Mesenchymal stem cell (in vitro differentiated cells and primary cell): ENCODE measurements at regions not wholly inside any gene's neighbourhood (a gene's known extent, or its start where the extent isn't known, plus 50 kb on each side); places are given as distances from the start of the nearest gene placed in this dataset.

ENCODE experiments used
- DNase-seq: peaks from one replicate; pipeline ENCODE4 v3.0.0-alpha.2; 2013
- H2AFZ ChIP-seq: one replicate; pipeline ENCODE4 v1.6.1; 2013; ENCODE audit warnings: low read depth, mild to moderate bottlenecking, control low read depth, inconsistent platforms, low read length, moderate library complexity
- H2AK5ac ChIP-seq: 2 replicates; pipeline ENCODE4 v1.6.1; 2013; ENCODE audit warnings: low read length, moderate library complexity, mild to moderate bottlenecking, inconsistent platforms; ENCODE audit not compliant: severe bottlenecking
- H2BK120ac ChIP-seq: one replicate; pipeline ENCODE4 v1.6.1; 2013; ENCODE audit warnings: low read depth, mild to moderate bottlenecking, inconsistent platforms, low read length, moderate library complexity
- H2BK12ac ChIP-seq, 2 experiments: one replicate each; pipeline ENCODE4 v1.6.1; 2013; ENCODE audit warnings: inconsistent platforms in 2 of 2, low read length in 2 of 2, mild to moderate bottlenecking in 2 of 2, moderate library complexity in 2 of 2, control low read depth in 1 of 2
- H2BK15ac ChIP-seq: one replicate; pipeline ENCODE4 v1.6.1; 2013; ENCODE audit warnings: mild to moderate bottlenecking, low read depth, inconsistent platforms; ENCODE audit not compliant: poor library complexity, severe bottlenecking
- H2BK5ac ChIP-seq: 2 replicates; pipeline ENCODE4 v1.6.1; 2013; ENCODE audit warnings: low read depth, mild to moderate bottlenecking, low read length, control low read depth, inconsistent platforms; ENCODE audit not compliant: poor library complexity, severe bottlenecking
- H3K14ac ChIP-seq, 2 experiments: one replicate each; pipeline ENCODE4 v1.6.1; 2013; ENCODE audit warnings: inconsistent platforms in 2 of 2, low read length in 2 of 2, control low read depth in 1 of 2, mild to moderate bottlenecking in 1 of 2, moderate library complexity in 1 of 2
- H3K18ac ChIP-seq, 2 experiments: one replicate each; pipeline ENCODE4 v1.6.1; 2013; ENCODE audit warnings: inconsistent platforms in 2 of 2, low read length in 2 of 2, control low read depth in 1 of 2, low read depth in 1 of 2, mild to moderate bottlenecking in 1 of 2
- H3K23ac ChIP-seq, 2 experiments: one replicate each; pipeline ENCODE4 v1.6.1; 2013; ENCODE audit warnings: inconsistent platforms in 2 of 2, low read length in 2 of 2, mild to moderate bottlenecking in 2 of 2, moderate library complexity in 2 of 2, control low read depth in 1 of 2
- H3K27ac ChIP-seq: 2 replicates; pipeline ENCODE4 v1.5.1; 2013; ENCODE audit warnings: mild to moderate bottlenecking, moderate library complexity, low read length, control low read depth, inconsistent platforms; ENCODE audit not compliant: poor library complexity, severe bottlenecking
- H3K27me3 ChIP-seq, 2 experiments: 2 replicates each; pipeline versions ENCODE4 v1.6.1 to v1.7.0; 2013; ENCODE audit warnings: low read length in 2 of 2, mild to moderate bottlenecking in 2 of 2, moderate library complexity in 2 of 2, control low read depth in 1 of 2, inconsistent platforms in 1 of 2; ENCODE audit not compliant: control insufficient read depth in 1 of 2, insufficient read depth in 1 of 2
- H3K36me3 ChIP-seq, 2 experiments: 2 replicates each; pipeline versions ENCODE4 v1.6.1 to v1.7.0; 2013; ENCODE audit warnings: low read length in 2 of 2, control low read depth in 1 of 2, inconsistent platforms in 1 of 2, low read depth in 1 of 2, mild to moderate bottlenecking in 1 of 2; ENCODE audit not compliant: insufficient read depth in 2 of 2, control insufficient read depth in 1 of 2
- H3K4ac ChIP-seq, 2 experiments: one replicate each; pipeline ENCODE4 v1.6.1; 2013; ENCODE audit warnings: inconsistent platforms in 2 of 2, low read length in 2 of 2, mild to moderate bottlenecking in 2 of 2, moderate library complexity in 2 of 2, control low read depth in 1 of 2, low read depth in 1 of 2
- H3K4me1 ChIP-seq: 2 replicates; pipeline ENCODE4 v1.6.1; 2013; ENCODE audit warnings: low read depth, low read length, control low read depth; ENCODE audit not compliant: control insufficient read depth, insufficient read depth
- H3K4me2 ChIP-seq: 2 replicates; pipeline ENCODE4 v1.6.1; 2013; ENCODE audit warnings: low read length, mild to moderate bottlenecking, inconsistent platforms; ENCODE audit not compliant: poor library complexity, severe bottlenecking
- H3K4me3 ChIP-seq, 2 experiments: 2 replicates each; pipeline versions ENCODE4 v1.5.1 to v1.7.0; 2013; ENCODE audit warnings: low read length in 2 of 2, mild to moderate bottlenecking in 2 of 2, control low read depth in 1 of 2, low read depth in 1 of 2; ENCODE audit not compliant: insufficient read depth in 1 of 2
- H3K79me1 ChIP-seq: replicated peaks from 2 replicates; pipeline ENCODE4 v1.6.1; 2013; ENCODE audit warnings: mild to moderate bottlenecking, control low read depth, low read length, inconsistent platforms; ENCODE audit not compliant: poor library complexity, severe bottlenecking
- H3K9ac ChIP-seq: 2 replicates; pipeline ENCODE4 v1.7.0; 2013; ENCODE audit warnings: mild to moderate bottlenecking, low read length, moderate library complexity
- H3K9me3 ChIP-seq: 2 replicates; pipeline ENCODE4 v1.7.0; 2013; ENCODE audit warnings: mild to moderate bottlenecking, low read length; ENCODE audit not compliant: control insufficient read depth
- H4K8ac ChIP-seq: one replicate; pipeline ENCODE4 v1.6.1; 2013; ENCODE audit warnings: inconsistent platforms, mild to moderate bottlenecking, low read length, moderate library complexity
- H4K91ac ChIP-seq: one replicate; pipeline ENCODE4 v1.6.1; 2013; ENCODE audit warnings: mild to moderate bottlenecking, low read length, inconsistent platforms
- WGBS: methylation state at CpG from one replicate; pipeline ENCODE4 v1.1.7; 2013; ENCODE audit warnings: mixed read lengths; 5-methylcytosine and 5-hydroxymethylcytosine counted together

- no CpG with 5 or more reads among the region's 3 CpGs for WGBS
- Histone ChIP-seq H3K14ac (no peak overlapping the region), H3K36me3 (no peaks in the 10 kb centered on the region)
Observed at GRCh38 chr11:28629235-28629634, 521.0 kb downstream of the METTL15 start.

GRCh38 chr11:28628412-28628811, 520.2 kb downstream of the METTL15 start:
- Histone ChIP-seq H2AFZ (no peak overlapping the region), H3K9ac (no peak overlapping the region)
- WGBS, result 88% methylated on average over 4 of the region's 4 CpGs

More at GRCh38 chr11:28629235-28629634, 521.0 kb downstream of the METTL15 start:
- Histone ChIP-seq H3K27ac (no peak overlapping the region), H3K9ac (no peak overlapping the region), H3K18ac (no peak overlapping the region), H4K8ac (no peak overlapping the region), H3K79me1 (no peaks in the 10 kb centered on the region), H3K4ac (no peak overlapping the region), H2BK12ac (no peak overlapping the region), H3K4me2 (no peak overlapping the region), H3K9me3 (no peaks in the 10 kb centered on the region), H2AK5ac (no peak overlapping the region), H3K4me1 (no peaks in the 10 kb centered on the region), H3K23ac (no peak overlapping the region), H3K4me3 (no peak overlapping the region), H3K27me3 (no peaks in the 10 kb centered on the region), H2BK15ac (no peak overlapping the region), H2BK120ac (no peak overlapping the region), H4K91ac (no peak overlapping the region), H2BK5ac (no peak overlapping the region), H2AFZ (no peak overlapping the region)
- no peak for DNase-seq

GRCh38 chr11:28627690-28628255, 519.6 kb downstream of the METTL15 start:
- Histone ChIP-seq H3K4ac (no peak overlapping the region), H4K91ac (no peak overlapping the region), H3K4me1 (no peaks in the 10 kb centered on the region), H3K79me1 (no peaks in the 10 kb centered on the region), H2BK15ac (no peak overlapping the region), H2BK120ac (no peak overlapping the region), H3K18ac (no peak overlapping the region), H3K9me3 (no peaks in the 10 kb centered on the region), H3K4me2 (no peak overlapping the region), H2AK5ac (no peak overlapping the region), H2AFZ (no peak overlapping the region), H2BK12ac (no peak overlapping the region), H3K27me3 (no peaks in the 10 kb centered on the region), H3K14ac (no peak overlapping the region), H3K23ac (no peak overlapping the region), H3K27ac (no peak overlapping the region), H2BK5ac (no peak overlapping the region), H4K8ac (no peak overlapping the region), H3K4me3 (no peak overlapping the region), H3K36me3 (no peaks in the 10 kb centered on the region), H3K9ac (no peak overlapping the region)
- DNase-seq, result no peak
- WGBS, result 50% methylated on average over 1 of the region's 1 CpG

More at GRCh38 chr11:28628412-28628811, 520.2 kb downstream of the METTL15 start:
- Histone ChIP-seq H3K36me3 (no peaks in the 10 kb centered on the region), H4K91ac (no peak overlapping the region), H2BK120ac (no peak overlapping the region), H3K4me1 (no peaks in the 10 kb centered on the region), H2AK5ac (no peak overlapping the region), H3K9me3 (no peaks in the 10 kb centered on the region), H3K23ac (no peak overlapping the region), H3K79me1 (no peaks in the 10 kb centered on the region), H3K4me2 (no peak overlapping the region), H3K27ac (no peak overlapping the region), H4K8ac (no peak overlapping the region), H2BK15ac (no peak overlapping the region), H2BK5ac (no peak overlapping the region), H3K4ac (no peak overlapping the region), H3K18ac (no peak overlapping the region), H3K4me3 (no peak overlapping the region), H2BK12ac (no peak overlapping the region), H3K14ac (no peak overlapping the region), H3K27me3 (no peaks in the 10 kb centered on the region)
- DNase-seq, result no peak

- Histone ChIP-seq H3K27me3 (no peaks in the 10 kb centered on the region), H3K36me3 (no peaks in the 10 kb centered on the region), H3K4ac (no peak overlapping the region), H3K9me3 (no peaks in the 10 kb centered on the region), H4K8ac (no peak overlapping the region), H3K4me3 (no peak overlapping the region), H3K14ac (no peak overlapping the region), H2BK120ac (no peak overlapping the region), H3K4me2 (no peak overlapping the region), H3K27ac (no peak overlapping the region), H2BK15ac (no peak overlapping the region), H2BK5ac (no peak overlapping the region), H4K91ac (no peak overlapping the region), H3K79me1 (no peaks in the 10 kb centered on the region), H3K23ac (no peak overlapping the region), H3K9ac (no peak overlapping the region), H3K18ac (no peak overlapping the region), H2BK12ac (no peak overlapping the region), H2AK5ac (no peak overlapping the region), H3K4me1 (peaks cover 3% of the 10 kb centered on the region), H2AFZ (no peak overlapping the region)
- DNase-seq, result no peak
Observed at GRCh38 chr11:28625532-28625931, 517.3 kb downstream of the METTL15 start.
